Epithelial cell of proximal tubule (primary cell): ENCODE measurements at regions not wholly inside any gene's neighbourhood (a gene's known extent, or its start where the extent isn't known, plus 50 kb on each side); places are given as distances from the start of the nearest gene placed in this dataset.

Experiments used
- DNase-seq: peaks from one replicate; pipeline ENCODE4 v3.0.0-alpha.2; 2011; ENCODE audit warnings: low read depth
- H3K4me3 ChIP-seq: 2 replicates; pipeline ENCODE4 v1.5.1; 2011; ENCODE audit warnings: low read depth, mild to moderate bottlenecking, low read length
- TF ChIP-seq, protein P1 (sequence below): conservative IDR thresholded peaks from 2 replicates; pipeline ENCODE4 v1.5.1; 2012; ENCODE audit warnings: low read depth, mild to moderate bottlenecking, low read length

DNA sequence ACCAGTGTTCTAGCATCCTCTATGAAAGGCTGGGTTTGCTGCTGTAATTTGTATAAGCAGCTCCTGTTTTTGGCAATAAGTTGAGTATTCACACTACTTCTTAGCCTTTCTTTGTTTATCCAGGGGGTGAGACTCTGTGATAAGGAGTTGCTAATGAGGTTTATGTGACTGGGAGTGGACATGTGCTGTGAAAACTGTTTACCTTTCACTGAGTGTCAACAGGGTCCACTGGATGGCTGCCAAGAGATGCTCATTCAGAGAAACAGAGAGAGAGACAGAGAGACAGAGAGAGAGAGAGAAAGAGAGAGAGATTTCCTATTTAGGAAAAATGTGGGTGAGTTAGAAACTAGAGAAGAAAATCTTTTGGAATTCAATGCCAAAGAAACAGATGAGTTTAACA lies 233.9 kb downstream of the CHIC2 start:
- H3K4me3 ChIP-seq, result no peak overlapping the region
- TF ChIP-seq, protein P1, sequence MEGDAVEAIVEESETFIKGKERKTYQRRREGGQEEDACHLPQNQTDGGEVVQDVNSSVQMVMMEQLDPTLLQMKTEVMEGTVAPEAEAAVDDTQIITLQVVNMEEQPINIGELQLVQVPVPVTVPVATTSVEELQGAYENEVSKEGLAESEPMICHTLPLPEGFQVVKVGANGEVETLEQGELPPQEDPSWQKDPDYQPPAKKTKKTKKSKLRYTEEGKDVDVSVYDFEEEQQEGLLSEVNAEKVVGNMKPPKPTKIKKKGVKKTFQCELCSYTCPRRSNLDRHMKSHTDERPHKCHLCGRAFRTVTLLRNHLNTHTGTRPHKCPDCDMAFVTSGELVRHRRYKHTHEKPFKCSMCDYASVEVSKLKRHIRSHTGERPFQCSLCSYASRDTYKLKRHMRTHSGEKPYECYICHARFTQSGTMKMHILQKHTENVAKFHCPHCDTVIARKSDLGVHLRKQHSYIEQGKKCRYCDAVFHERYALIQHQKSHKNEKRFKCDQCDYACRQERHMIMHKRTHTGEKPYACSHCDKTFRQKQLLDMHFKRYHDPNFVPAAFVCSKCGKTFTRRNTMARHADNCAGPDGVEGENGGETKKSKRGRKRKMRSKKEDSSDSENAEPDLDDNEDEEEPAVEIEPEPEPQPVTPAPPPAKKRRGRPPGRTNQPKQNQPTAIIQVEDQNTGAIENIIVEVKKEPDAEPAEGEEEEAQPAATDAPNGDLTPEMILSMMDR, result no peak
- no peak for DNase-seq

DNA sequence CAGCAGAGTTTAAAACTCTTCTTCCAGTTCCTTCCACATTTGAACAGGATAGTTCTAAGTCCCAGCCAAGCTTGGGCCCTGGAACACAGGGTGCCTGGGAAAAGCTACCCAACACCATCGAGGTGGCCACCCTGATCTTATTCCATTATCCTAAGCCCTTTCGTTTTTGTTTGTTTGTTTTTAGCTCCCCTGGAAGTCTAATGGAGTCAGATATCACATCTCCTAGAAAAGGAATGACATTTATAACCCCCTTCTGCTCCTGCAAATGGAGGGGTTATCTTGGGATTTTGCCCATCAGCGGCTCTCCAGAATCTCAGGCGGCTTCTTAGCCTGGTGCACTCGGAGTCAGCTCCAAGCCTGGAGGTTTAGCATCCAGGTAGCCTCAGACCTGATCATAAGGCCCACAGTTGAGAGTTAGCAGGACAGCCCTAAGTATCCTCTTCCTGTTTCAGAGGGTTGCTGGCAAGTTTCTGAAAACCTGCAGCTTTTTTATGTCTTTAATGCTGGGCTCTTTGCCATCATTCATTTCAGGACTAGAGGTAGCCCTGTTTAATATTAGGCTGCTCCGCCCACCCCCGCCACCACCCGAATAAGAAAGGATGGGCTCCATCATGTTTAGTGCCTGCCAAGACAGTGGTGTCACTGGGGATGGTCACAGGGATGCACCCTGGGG lies 230.0 kb upstream of the LNX1 start:
- TF ChIP-seq, protein P1, result no peak

DNA sequence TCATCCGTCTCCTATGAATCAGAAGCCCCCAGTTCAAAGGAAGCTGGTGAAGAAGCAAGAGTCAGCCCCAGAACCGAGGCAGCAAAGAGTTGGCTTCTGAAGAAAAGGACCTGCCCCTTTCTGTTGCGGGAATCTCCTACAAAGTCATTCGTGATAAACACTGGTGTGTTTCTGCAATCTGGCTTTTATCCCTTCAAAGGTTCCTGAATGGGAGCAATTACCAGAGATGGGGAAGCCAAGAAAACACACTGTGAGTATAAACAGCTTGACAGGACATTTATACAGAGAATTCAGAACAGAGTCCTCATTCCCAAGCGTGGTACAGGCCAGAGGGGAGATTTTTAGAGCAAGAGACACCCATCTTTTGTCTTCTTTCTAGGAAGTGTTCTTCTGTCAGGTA lies 226.8 kb upstream of the LNX1 start:
- no peak for DNase-seq
- TF ChIP-seq, protein P1, result no peak
- H3K4me3 ChIP-seq, result no peak overlapping the region

More for the DNA sequence above, 230.0 kb upstream of the LNX1 start:
- no peak overlapping the region for H3K4me3 ChIP-seq
- no peak for DNase-seq

DNA sequence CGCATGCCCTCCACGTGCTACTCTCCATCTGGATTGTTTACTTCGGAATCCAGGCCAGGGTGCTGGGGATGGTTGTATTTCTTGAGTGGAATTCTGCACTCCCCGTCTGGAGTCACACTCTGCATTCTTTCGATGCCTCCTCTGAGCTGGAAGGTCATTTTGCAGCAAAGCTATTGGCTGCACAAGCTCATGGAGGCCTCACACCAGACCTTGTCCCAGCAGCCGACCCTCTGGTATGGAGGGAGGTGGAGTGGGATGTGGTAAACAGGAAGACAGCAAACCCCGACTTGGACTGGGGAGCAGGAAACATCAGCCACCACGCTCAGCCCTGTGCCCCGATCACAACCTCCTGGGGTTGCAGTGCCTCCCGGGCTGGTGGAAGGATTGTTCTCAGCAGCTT lies 225.3 kb upstream of the LNX1 start:
- TF ChIP-seq, protein P1, result no peak
- H3K4me3 ChIP-seq, result no peak overlapping the region
- no peak for DNase-seq

DNA sequence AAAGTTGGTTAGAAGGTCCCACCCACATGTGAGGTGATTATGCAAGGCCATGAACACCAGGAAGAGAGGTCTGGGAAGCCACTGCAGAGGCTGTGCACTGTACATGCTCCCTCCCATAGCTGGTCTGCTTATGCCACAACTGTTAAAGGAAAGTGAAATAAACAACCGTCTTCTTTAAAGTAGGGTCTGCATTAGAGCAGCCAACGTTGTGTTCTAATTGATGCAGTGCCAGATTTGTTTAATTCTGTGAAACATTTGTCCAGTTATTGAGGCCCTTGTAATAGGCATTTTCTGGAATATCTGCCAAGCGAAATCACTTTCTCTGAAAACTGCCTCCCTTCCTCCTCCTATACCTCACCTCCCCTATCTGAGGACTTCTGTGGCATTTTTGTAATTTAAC lies 224.0 kb upstream of the LNX1 start:
- DNase-seq, result no peak
- TF ChIP-seq, protein P1, result no peak
- H3K4me3 ChIP-seq, result no peak overlapping the region

DNA sequence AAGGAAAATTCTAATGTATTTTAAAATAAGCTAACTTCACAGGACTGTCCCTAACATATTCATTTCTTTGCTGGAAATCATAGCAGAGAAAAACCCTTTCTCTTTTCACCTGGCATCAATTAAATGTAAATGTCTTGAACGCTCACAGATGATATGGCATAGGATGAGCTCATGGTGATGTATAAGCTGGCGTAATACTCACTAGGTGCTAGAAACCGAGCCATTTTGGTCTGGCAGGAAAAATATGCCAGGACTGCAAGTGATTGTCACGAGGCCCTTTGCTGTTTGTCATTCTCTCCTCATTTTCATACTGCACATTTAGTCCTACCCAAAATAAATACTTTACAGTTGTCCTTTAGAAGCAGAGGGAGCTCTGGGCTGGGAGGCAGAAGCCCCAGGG lies 222.7 kb upstream of the LNX1 start:
- DNase-seq, result no peak
- TF ChIP-seq, protein P1, result no peak
- no peak overlapping the region for H3K4me3 ChIP-seq

DNA sequence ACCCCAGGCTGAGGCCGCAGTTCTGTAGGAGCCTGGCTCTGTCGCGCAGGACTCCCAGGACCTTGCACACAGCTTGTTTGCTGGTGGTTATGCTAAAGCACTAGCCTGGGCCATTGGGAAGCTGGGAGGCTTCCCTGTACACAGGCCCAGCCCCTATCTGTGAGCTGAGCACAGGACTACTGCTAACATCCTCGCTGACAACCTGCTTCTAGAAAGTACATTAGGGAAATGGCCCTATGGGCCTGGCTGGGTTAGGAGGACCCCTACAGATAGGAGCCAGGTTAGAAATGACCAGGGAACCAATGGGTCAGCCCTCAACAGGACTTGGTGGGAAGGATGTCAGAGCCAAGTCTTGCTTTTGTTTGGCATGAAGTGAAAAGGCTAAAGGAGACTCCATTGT lies 219.4 kb upstream of the LNX1 start:
- TF ChIP-seq, protein P1, result no peak
- no peak for DNase-seq
- no peak overlapping the region for H3K4me3 ChIP-seq
